OCI-LY3 (cell line): ENCODE measurements at regions not wholly inside any gene's neighbourhood (a gene's known extent, or its start where the extent isn't known, plus 50 kb on each side); places are given as distances from the start of the nearest gene placed in this dataset.

Experiments
- CTCF ChIP-seq: fragments of 200-600, 300-600 bp; sonication (generic); IDR thresholded peaks from 2 replicates; pipeline ENCODE4 v1.5.1; 2014; ENCODE audit warnings: antibody characterized with exemption, low read length, low read depth
- EZH2phosphoT487 ChIP-seq: fragments of 200-600 bp; shearing (Covaris generic); IDR thresholded peaks from 2 replicates; pipeline ENCODE4 v1.6.1; 2018; ENCODE audit warnings: antibody characterized with exemption, mixed run types, low read depth

GRCh38 chrX:116239944-116240840 lies 69.6 kb downstream of the AGTR2 start:
- TF ChIP-seq EZH2phosphoT487 (no peak), CTCF (no peak)
